Aorta (tissue), 5 donors: ENCODE measurements at regions not wholly inside any gene's neighbourhood (a gene's known extent, or its start where the extent isn't known, plus 50 kb on each side); places are given as distances from the start of the nearest gene placed in this dataset.
"Not testable (repeated sequence)": the region's sequence is repeated elsewhere in the genome, so short reads cannot be mapped to it uniquely, and the experiment has no call there.

ENCODE experiments used
- ATAC-seq: fragments of 200-7000 bp; cut with Tn5 transposase; one replicate; pipeline ENCODE4 v1.9.1; 2022; ENCODE audit warnings: moderate library complexity; ENCODE audit not compliant: low FRiP score
- DNase-seq, 2 donors: peaks; one replicate each; pipeline ENCODE4 v3.0.0-alpha.2; 2020
- H3K27ac ChIP-seq, 2 donors: one replicate each; pipeline ENCODE4 v1.5.1; 2013; ENCODE audit warnings: low read length in 2 of 2, mild to moderate bottlenecking in 2 of 2, moderate library complexity in 2 of 2, control low read depth in 1 of 2, inconsistent platforms in 1 of 2, low read depth in 1 of 2
- H3K27me3 ChIP-seq, 2 donors: one replicate each; pipeline ENCODE4 v1.6.1; 2013; ENCODE audit warnings: control low read depth in 1 of 2, low read length in 1 of 2, mild to moderate bottlenecking in 1 of 2, moderate library complexity in 1 of 2; ENCODE audit not compliant: insufficient read depth in 2 of 2, control insufficient read depth in 1 of 2
- H3K36me3 ChIP-seq, 2 donors: one replicate each; pipeline ENCODE4 v1.6.1; 2013; ENCODE audit warnings: control low read depth in 1 of 2, low read length in 1 of 2, mild to moderate bottlenecking in 1 of 2; ENCODE audit not compliant: insufficient read depth in 2 of 2, control insufficient read depth in 1 of 2
- H3K4me1 ChIP-seq, 2 donors: one replicate each; pipeline ENCODE4 v1.6.1; 2013; ENCODE audit warnings: low read length in 2 of 2, control low read depth in 1 of 2, mild to moderate bottlenecking in 1 of 2, moderate library complexity in 1 of 2; ENCODE audit not compliant: insufficient read depth in 2 of 2, control insufficient read depth in 1 of 2
- H3K4me3 ChIP-seq, 2 donors: one replicate each; pipeline ENCODE4 v1.5.1; 2013; ENCODE audit warnings: low read length in 2 of 2, control low read depth in 1 of 2, mild to moderate bottlenecking in 1 of 2
- H3K9me3 ChIP-seq: one replicate; pipeline ENCODE4 v1.6.1; 2013; ENCODE audit warnings: mild to moderate bottlenecking, low read length; ENCODE audit not compliant: control insufficient read depth
- WGBS, 2 donors: extraction: QIAGEN DNeasy Blood & Tissue Kit; methylation state at CpG; one replicate each; pipeline ENCODE4 v1.1.7; 2013; 5-methylcytosine and 5-hydroxymethylcytosine counted together
- intact Hi-C, 2 donors: fragments of 100-400 bp; cut with DNase I; formaldehyde crosslinking; loops; one replicate each; pipeline versions ENCODE4 v1.14.2 to v1.15.0; 2022
- donor health status: healthy with polysubstance abuse.
- donor health status: Bipolar disorder and iron deficiency.
- donor health status: DM: no; HTN: no; CAD: no.
- donor health status: DM: no; HTN: no; CAD: no.
- donor health status: DM: yes; HTN: yes; CAD: no.

GRCh38 chrX:98956014-98956413 lies 1454.1 kb downstream of the PCDH19 start:
- Histone ChIP-seq H3K4me3 (no peak overlapping the region), H3K36me3 (no peaks in the 10 kb centered on the region), H3K27ac (no peak overlapping the region), H3K27me3 (no peaks in the 10 kb centered on the region), H3K9me3 (no peaks in the 10 kb centered on the region), H3K4me1 (no peaks in the 10 kb centered on the region)
- ATAC-seq (no peak), DNase-seq (no peak)
- intact Hi-C loops: no loop called here
- 43 to 61% methylated on average over 2 of the region's 2 CpGs for WGBS, 2 donors

- ATAC-seq (no peak), DNase-seq (no peak)
- no peak overlapping the region for H3K27ac ChIP-seq
- no peaks in the 10 kb centered on the region for H3K36me3 ChIP-seq
- intact Hi-C loops: no loop called here
- H3K4me1 ChIP-seq: no peaks in the 10 kb centered on the region
- no peaks in the 10 kb centered on the region for H3K27me3 ChIP-seq
- 5 to 6% methylated on average over 3 of the region's 3 CpGs for WGBS, 2 donors
- no peaks in the 10 kb centered on the region for H3K9me3 ChIP-seq
- H3K4me3 ChIP-seq: no peak overlapping the region
Measured at GRCh38 chrX:98939456-98939855, 1470.6 kb downstream of the PCDH19 start.

- H3K27me3 ChIP-seq: no peaks in the 10 kb centered on the region
- H3K9me3 ChIP-seq: no peaks in the 10 kb centered on the region
- no peaks in the 10 kb centered on the region for H3K36me3 ChIP-seq
- DNase-seq (no peak), ATAC-seq (no peak)
- intact Hi-C loops: no loop called here
- no peak overlapping the region for H3K4me3 ChIP-seq
- H3K27ac ChIP-seq: no peak overlapping the region
- 6 to 22% methylated on average over 1 of the region's 1 CpG for WGBS, 2 donors
- no peaks in the 10 kb centered on the region for H3K4me1 ChIP-seq
Measured at GRCh38 chrX:98931216-98931615, 1478.9 kb downstream of the PCDH19 start.

- no peaks in the 10 kb centered on the region for H3K4me1 ChIP-seq
- intact Hi-C loops: no loop called here
- WGBS, 2 donors: 36 to 38% methylated on average over 3 of the region's 3 CpGs
Measured at GRCh38 chrX:98924511-98924910, 1485.6 kb downstream of the PCDH19 start.

GRCh38 chrX:98897191-98897590 lies 1512.9 kb downstream of the PCDH19 start:
- Histone ChIP-seq H3K27me3 (no peaks in the 10 kb centered on the region), H3K9me3 (no peaks in the 10 kb centered on the region), H3K27ac (no peak overlapping the region), H3K4me3 (no peak overlapping the region), H3K4me1 (no peaks in the 10 kb centered on the region), H3K36me3 (no peaks in the 10 kb centered on the region)
- intact Hi-C loops: no loop called here
- DNase-seq (no peak), ATAC-seq (no peak)
- WGBS, 2 donors: 77 to 90% methylated on average over 1 of the region's 1 CpG

More at GRCh38 chrX:98924511-98924910, 1485.6 kb downstream of the PCDH19 start:
- DNase-seq (no peak), ATAC-seq (no peak)
- no peaks in the 10 kb centered on the region for H3K9me3 ChIP-seq
- no peak overlapping the region for H3K27ac ChIP-seq
- no peak overlapping the region for H3K4me3 ChIP-seq
- no peaks in the 10 kb centered on the region for H3K36me3 ChIP-seq
- no peaks in the 10 kb centered on the region for H3K27me3 ChIP-seq

GRCh38 chrX:98850639-98851038 lies 1559.4 kb downstream of the PCDH19 start:
- ATAC-seq, intact Hi-C loops, H3K4me1 ChIP-seq, H3K27me3 ChIP-seq, H3K4me3 ChIP-seq, H3K27ac ChIP-seq, H3K9me3 ChIP-seq, DNase-seq, H3K36me3 ChIP-seq: not testable (repeated sequence)
- WGBS, 2 donors: 25 to 46% methylated on average over 6 of the region's 6 CpGs
